SK-N-SH (cell line): ENCODE measurements at regions not wholly inside any gene's neighbourhood (a gene's known extent, or its start where the extent isn't known, plus 50 kb on each side); places are given as distances from the start of the nearest gene placed in this dataset.

ENCODE experiments used
- CTCF ChIA-PET: fragments of 300-600, 350-600 bp; formaldehyde crosslinking; extraction: SDS; loops from one replicate; lab custom pipeline; 2021; lab: Yijun Ruan, JAX
- POLR2A ChIA-PET: fragments of 350-600 bp; sonication (Branson Sonifier 250); formaldehyde crosslinking; extraction: SDS; loops from one replicate; lab custom pipeline; 2020; ENCODE audit warnings: antibody characterized with exemption, inconsistent platforms; lab: Yijun Ruan, JAX
- DNase-seq: peaks from one replicate; pipeline ENCODE4 v3.0.0; 2012
- H2AFZ ChIP-seq: fragments of 200-600 bp; sonication (generic); 2 replicates; pipeline ENCODE4 v1.8.1; 2016; ENCODE audit warnings: antibody characterized with exemption, mild to moderate bottlenecking, low read depth
- H3F3A ChIP-seq: fragments of 200-600 bp; sonication (generic); replicated peaks from 2 replicates; pipeline ENCODE3; 2016; ENCODE audit warnings: antibody characterized with exemption, mild to moderate bottlenecking; ENCODE audit not compliant: insufficient read depth
- H3K27ac ChIP-seq, 2 experiments: fragments of 200-500 bp in 1 of 2; fragments of 200-600 bp in 1 of 2; sonication (Bioruptor generic) in 1 of 2; sonication (generic), shearing (Covaris generic) in 1 of 2; 2 replicates each; pipeline versions ENCODE4 v1.5.1 to v1.6.1; 2014 to 2016; ENCODE audit warnings: low read depth in 2 of 2, inconsistent platforms in 1 of 2, low read length in 1 of 2, mild to moderate bottlenecking in 1 of 2, mixed read lengths in 1 of 2
- H3K27me3 ChIP-seq: fragments of 200-600 bp; sonication (generic), shearing (Covaris generic); 2 replicates; pipeline ENCODE4 v1.6.1; 2016; ENCODE audit warnings: mixed run types; ENCODE audit not compliant: insufficient read depth
- H3K36me3 ChIP-seq, 2 experiments: fragments of 200-500 bp in 1 of 2; fragments of 200-600 bp in 1 of 2; sonication (Bioruptor generic) in 1 of 2; sonication (generic) in 1 of 2; replicated peaks in 1 of 2; 2 replicates each; pipeline versions ENCODE3 to v1.5.1; 2014 to 2016; ENCODE audit warnings: low read length in 1 of 2, mild to moderate bottlenecking in 1 of 2; ENCODE audit not compliant: insufficient read depth in 2 of 2, control insufficient read depth in 1 of 2
- H3K4me1 ChIP-seq, 2 experiments: fragments of 200-500 bp in 1 of 2; fragments of 200-600 bp in 1 of 2; sonication (Bioruptor generic) in 1 of 2; sonication (generic), shearing (Covaris generic) in 1 of 2; 2 replicates each; pipeline versions ENCODE4 v1.5.1 to v1.6.1; 2014 to 2016; ENCODE audit warnings: low read depth in 1 of 2, low read length in 1 of 2, mixed run types in 1 of 2; ENCODE audit not compliant: insufficient read depth in 2 of 2, control insufficient read depth in 1 of 2
- H3K4me2 ChIP-seq: fragments of 200-600 bp; sonication (generic), shearing (Covaris generic); 2 replicates; pipeline ENCODE4 v1.6.1; 2017; ENCODE audit warnings: mixed run types
- H3K4me3 ChIP-seq, 2 experiments: fragments of 200-500 bp in 1 of 2; fragments of 200-600 bp in 1 of 2; sonication (Bioruptor generic) in 1 of 2; sonication (generic), shearing (Covaris generic) in 1 of 2; 2 replicates each; pipeline versions ENCODE4 v1.5.1 to v1.8.1; 2014 to 2016; ENCODE audit warnings: low read depth in 2 of 2, inconsistent platforms in 1 of 2, low read length in 1 of 2, mild to moderate bottlenecking in 1 of 2, mixed read lengths in 1 of 2, moderate library complexity in 1 of 2
- H3K79me2 ChIP-seq: fragments of 200-600 bp; sonication (generic); 2 replicates; pipeline ENCODE4 v1.8.1; 2017; ENCODE audit warnings: mild to moderate bottlenecking; ENCODE audit not compliant: insufficient read depth
- H3K9ac ChIP-seq: fragments of 200-600 bp; sonication (generic); 2 replicates; pipeline ENCODE4 v1.6.1; 2017; ENCODE audit warnings: mixed run types
- H3K9me2 ChIP-seq: fragments of 200-600 bp; sonication (generic); 2 replicates; pipeline ENCODE4 v1.6.1; 2017; ENCODE audit warnings: mixed run types
- H3K9me3 ChIP-seq: fragments of 200-600 bp; sonication (generic); 2 replicates; pipeline ENCODE4 v1.6.1; 2017; ENCODE audit warnings: mixed run types, mild to moderate bottlenecking, moderate library complexity
- H4K20me1 ChIP-seq: fragments of 200-600 bp; sonication (generic); 2 replicates; pipeline ENCODE4 v1.6.1; 2017; ENCODE audit warnings: mild to moderate bottlenecking, mixed run types; ENCODE audit not compliant: insufficient read depth
- CTCF ChIP-seq: fragments of 200-600 bp; sonication (generic); IDR thresholded peaks from 2 replicates; pipeline ENCODE4 v1.6.1; 2017; ENCODE audit warnings: antibody characterized with exemption, mild to moderate bottlenecking, moderate library complexity
- ELF1 ChIP-seq: IDR thresholded peaks from 2 replicates; pipeline ENCODE4 v1.4.0; 2012
- GATA2 ChIP-seq: sonication (generic); formaldehyde crosslinking; IDR thresholded peaks from 2 replicates; pipeline ENCODE4 v1.5.0; 2020; ENCODE audit warnings: mild to moderate bottlenecking, missing genetic modification reagents
- IRF3 ChIP-seq: fragments of 150-350 bp; IDR thresholded peaks from 2 replicates; pipeline ENCODE4 v1.6.1; 2016; ENCODE audit warnings: mild to moderate bottlenecking, low read depth, low read length
- JUND ChIP-seq: IDR thresholded peaks from 2 replicates; pipeline ENCODE4 v1.4.0; 2012
- MAX ChIP-seq: IDR thresholded peaks from 2 replicates; pipeline ENCODE4 v1.4.0; 2012; ENCODE audit warnings: low read depth
- RAD21 ChIP-seq: IDR thresholded peaks from 2 replicates; pipeline ENCODE4 v1.6.1; 2012; ENCODE audit warnings: mild to moderate bottlenecking, low read length
- RCOR1 ChIP-seq: fragments of 150-350 bp; IDR thresholded peaks from 2 replicates; pipeline ENCODE4 v1.6.1; 2017; ENCODE audit warnings: antibody characterized with exemption, low read length
- RFX5 ChIP-seq: IDR thresholded peaks from 2 replicates; pipeline ENCODE4 v1.6.1; 2012; ENCODE audit warnings: mild to moderate bottlenecking, improper control_type of control experiment, low read length
- SIN3A ChIP-seq: IDR thresholded peaks from 2 replicates; pipeline ENCODE4 v1.6.1; 2012; ENCODE audit warnings: low read depth, mild to moderate bottlenecking, low read length, moderate library complexity, borderline replicate concordance
- SMC3 ChIP-seq: IDR thresholded peaks from 2 replicates; pipeline ENCODE4 v1.6.1; 2012; ENCODE audit warnings: low read depth, low read length, improper control_type of control experiment
- TAF1 ChIP-seq: IDR thresholded peaks from 2 replicates; pipeline ENCODE4 v1.6.1; 2012; ENCODE audit warnings: low read depth, mild to moderate bottlenecking, low read length, moderate library complexity, borderline replicate concordance
- USF1 ChIP-seq: IDR thresholded peaks from 2 replicates; pipeline ENCODE4 v1.4.0; 2012; ENCODE audit warnings: low read depth, borderline replicate concordance
- YY1 ChIP-seq: IDR thresholded peaks from 2 replicates; pipeline ENCODE4 v1.4.0; 2012; ENCODE audit warnings: low read depth, mild to moderate bottlenecking
- WGBS: methylation state at CpG from one replicate; pipeline ENCODE4 v1.1.6; 2017; ENCODE audit warnings: low lambda C conversion rate; 5-methylcytosine and 5-hydroxymethylcytosine counted together
- TF ChIP-seq, protein P1 (sequence below): fragments of 150-350 bp; IDR thresholded peaks from 2 replicates; pipeline ENCODE4 v1.6.1; 2017; ENCODE audit warnings: antibody characterized with exemption, low read length, low read depth, borderline replicate concordance

DNA sequence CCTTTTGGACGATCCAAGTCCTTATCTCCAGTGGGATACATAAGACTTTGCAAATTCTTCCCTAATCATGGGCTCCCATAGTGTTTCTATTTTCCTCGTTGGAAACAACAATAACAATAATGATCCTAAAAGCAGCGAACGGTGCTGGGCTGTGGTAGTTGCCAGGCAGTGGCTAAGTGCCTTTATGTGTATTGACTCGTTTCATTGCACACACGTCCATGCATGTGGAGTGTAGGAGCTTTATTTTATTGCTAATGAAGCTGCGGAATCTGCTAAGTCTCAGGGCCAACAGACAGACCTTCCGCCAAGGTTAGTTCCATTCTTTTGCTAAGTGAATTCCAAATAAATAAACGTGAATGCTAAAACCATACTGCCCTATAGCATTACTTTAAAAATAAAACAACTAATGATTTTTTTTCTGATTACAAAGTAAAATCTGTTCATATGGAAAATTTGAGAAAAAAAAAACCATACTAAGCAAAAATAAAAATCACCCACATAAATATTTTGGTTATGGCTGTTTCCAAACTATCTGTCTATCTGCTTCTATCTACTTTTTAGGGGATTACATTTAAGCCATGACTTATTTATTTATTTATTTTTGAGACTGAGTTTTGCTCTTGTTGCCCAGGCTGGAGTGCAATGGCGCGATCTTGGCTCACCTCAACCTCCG lies 297.9 kb downstream of the BMP7 start:
- H3K9me3 ChIP-seq = no peaks in the 10 kb centered on the region
- no peaks in the 10 kb centered on the region for H3K4me1 ChIP-seq
- no peak overlapping the region for H3K27ac ChIP-seq
- H3K36me3 ChIP-seq = no peaks in the 10 kb centered on the region
- 31% methylated on average over 12 of the region's 12 CpGs for WGBS
- no peaks in the 10 kb centered on the region for H4K20me1 ChIP-seq
- no peaks in the 10 kb centered on the region for H3K9me2 ChIP-seq
- no peak overlapping the region for H3K9ac ChIP-seq
- H3K79me2 ChIP-seq = no peaks in the 10 kb centered on the region
- no peak overlapping the region for H2AFZ ChIP-seq
- ChIA-PET POLR2A (no interaction called here), CTCF (no interaction called here)
- no peaks in the 10 kb centered on the region for H3F3A ChIP-seq
- DNase-seq = no peak
- peaks cover 12% of the 10 kb centered on the region; the same call in 1 of the 2 replicates for H3K27me3 ChIP-seq
- no peak overlapping the region for H3K4me2 ChIP-seq
- H3K4me3 ChIP-seq = no peak overlapping the region
- no peak for TF ChIP-seq GATA2 (CRISPR knock-in tag)
- TF ChIP-seq RAD21 = no peak
- TF ChIP-seq RCOR1 = no peak
- TF ChIP-seq CTCF = no peak
- TF ChIP-seq USF1 = no peak
- no peak for TF ChIP-seq SMC3
- TF ChIP-seq, protein P1, sequence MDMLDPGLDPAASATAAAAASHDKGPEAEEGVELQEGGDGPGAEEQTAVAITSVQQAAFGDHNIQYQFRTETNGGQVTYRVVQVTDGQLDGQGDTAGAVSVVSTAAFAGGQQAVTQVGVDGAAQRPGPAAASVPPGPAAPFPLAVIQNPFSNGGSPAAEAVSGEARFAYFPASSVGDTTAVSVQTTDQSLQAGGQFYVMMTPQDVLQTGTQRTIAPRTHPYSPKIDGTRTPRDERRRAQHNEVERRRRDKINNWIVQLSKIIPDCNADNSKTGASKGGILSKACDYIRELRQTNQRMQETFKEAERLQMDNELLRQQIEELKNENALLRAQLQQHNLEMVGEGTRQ = no peak
- TF ChIP-seq SIN3A = no peak
- TF ChIP-seq MAX = no peak
- no peak for TF ChIP-seq YY1
- no peak for TF ChIP-seq JUND
- TF ChIP-seq RFX5 = no peak
- TF ChIP-seq ELF1 = no peak
- TF ChIP-seq TAF1 = no peak
- no peak for TF ChIP-seq IRF3
